NCI-H2196 (cell line): ENCODE measurements at regions not wholly inside any gene's neighbourhood (a gene's known extent, or its start where the extent isn't known, plus 50 kb on each side); places are given as distances from the start of the nearest gene placed in this dataset.

Experiments
- DNase-seq: peaks from one replicate; lab custom pipeline; 2025; ENCODE audit not compliant: unreplicated experiment; lab: John Stamatoyannopoulos, UW

GRCh38 chr6:41404182-41404845 is 68.9 kb downstream of the NCR2 start:
- DNase-seq, result no peak

DNA sequence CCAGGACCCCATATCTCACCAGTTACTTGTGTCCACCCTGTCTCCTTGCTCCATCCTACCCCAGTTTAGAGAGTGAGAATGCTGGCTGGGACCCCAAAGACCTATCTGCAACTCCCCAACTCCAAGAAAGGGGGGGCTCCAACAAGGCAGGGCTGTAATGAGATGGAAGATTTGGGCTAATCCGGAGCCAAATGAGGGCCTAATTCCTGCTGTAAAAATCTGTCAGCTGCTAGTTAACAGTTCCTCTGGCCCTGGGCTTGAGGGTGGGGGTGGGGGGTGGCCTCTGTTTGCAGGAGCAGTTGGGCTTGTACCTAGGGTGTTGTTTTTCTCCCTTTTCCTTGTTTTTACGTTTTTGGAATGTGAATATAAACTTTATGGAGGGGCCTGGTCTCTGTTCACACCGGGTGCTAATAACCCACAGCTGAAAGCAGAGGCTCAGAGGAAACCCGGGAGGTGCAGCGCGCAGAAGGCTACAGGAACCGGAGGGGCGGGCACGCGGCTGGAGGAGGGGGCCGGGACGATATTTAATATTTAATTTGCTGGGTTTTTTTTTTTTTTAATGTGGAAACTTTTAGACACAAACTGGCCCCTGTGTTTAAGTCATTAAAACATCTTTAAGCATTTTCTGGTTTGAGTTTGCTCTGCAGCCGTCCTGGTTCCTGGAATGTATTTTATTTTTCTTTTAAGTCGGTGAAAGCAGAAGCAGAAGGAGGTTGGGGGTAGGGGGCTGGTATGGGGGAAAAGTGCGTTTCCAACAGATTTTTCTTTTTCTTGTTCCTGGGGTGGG is 70.7 kb downstream of the NCR2 start:
- no peak for DNase-seq

- DNase-seq, result no peak
Measured at GRCh38 chr6:41406728-41407489, 71.5 kb downstream of the NCR2 start.

GRCh38 chr6:41408576-41408975 is 73.2 kb downstream of the NCR2 start:
- no peak for DNase-seq

DNA sequence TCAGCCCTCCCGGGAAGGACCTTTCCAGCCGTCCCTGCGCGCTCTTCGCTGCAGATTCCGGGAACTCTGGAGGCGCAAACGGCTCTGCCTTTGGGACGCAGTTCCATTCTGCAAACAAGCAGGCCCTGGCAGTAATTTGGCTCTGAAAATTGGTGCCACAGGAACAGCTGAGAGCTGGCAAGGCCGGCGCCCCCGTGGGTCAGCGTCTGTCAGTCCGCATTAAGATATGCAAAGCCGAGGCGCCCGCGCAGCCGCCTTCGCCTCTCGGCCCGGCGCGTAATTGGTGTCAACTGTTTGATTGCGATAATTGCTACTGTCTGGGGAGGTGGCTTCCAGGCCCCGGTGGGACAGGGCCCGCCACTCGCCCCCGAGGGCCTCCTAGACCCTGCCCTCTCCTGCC is 73.6 kb downstream of the NCR2 start:
- DNase-seq, result no peak

DNA sequence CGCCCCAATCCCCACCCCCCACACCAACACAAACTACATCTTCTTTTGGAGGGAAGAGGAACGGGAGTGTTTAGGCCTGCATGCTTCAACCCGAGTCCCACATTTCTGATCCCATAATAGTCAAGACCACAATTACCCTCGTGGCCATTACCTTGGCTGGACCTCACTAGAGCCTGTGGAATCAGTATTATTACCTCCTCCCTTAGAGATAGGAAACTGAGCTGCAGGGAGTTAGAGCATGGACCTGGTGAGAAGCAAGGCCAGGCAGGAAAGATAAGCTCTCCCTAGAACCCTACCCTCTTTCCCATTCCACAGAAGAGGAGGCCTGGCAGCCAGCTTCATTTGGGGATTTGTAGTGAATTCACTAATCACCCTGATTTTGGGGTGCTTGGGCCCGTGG is 74.1 kb downstream of the NCR2 start:
- DNase-seq, result no peak

GRCh38 chr6:41411961-41412360 is 76.6 kb downstream of the NCR2 start:
- no peak for DNase-seq

DNA sequence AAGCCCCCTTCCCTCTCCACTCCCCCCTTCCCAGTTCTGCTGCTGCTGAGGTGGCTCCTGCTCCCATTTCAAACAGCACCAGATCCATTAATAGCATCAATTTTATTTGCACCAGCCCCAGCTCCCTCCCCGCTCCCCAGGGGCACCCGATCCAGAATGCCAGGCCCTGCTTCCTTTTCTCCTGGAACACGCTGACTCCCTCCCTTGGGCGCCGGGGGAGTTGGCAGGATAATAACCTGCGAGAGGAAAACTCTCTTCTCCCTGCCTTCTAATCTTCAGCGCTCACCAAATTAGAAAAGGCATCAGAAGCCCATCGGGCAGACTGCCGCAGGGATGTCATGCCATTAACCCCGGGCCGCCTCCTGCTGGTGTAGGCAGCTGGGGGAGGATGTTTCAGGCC is 77.8 kb downstream of the NCR2 start:
- DNase-seq, result no peak

- no peak for DNase-seq
Measured at GRCh38 chr6:41416501-41416837, 81.1 kb downstream of the NCR2 start.

DNA sequence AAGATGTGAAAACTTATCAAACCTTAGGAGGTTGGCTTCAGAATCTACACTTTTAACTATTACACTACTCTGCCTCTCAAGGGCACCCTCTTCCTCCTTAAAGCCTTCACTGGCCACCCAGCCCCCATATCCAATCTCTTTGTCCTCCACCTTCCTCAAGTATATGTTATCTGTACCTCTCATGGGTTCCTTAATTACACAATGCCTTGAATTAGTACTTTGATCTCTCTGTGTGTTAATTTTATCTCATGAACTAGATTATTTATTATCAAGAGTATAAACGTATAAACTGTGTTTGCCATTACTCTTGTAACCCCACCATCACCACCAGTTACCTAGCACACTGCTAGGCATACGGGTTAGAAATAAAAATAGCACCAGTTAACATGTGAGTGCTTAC is 83.3 kb downstream of the NCR2 start:
- DNase-seq, result no peak

DNA sequence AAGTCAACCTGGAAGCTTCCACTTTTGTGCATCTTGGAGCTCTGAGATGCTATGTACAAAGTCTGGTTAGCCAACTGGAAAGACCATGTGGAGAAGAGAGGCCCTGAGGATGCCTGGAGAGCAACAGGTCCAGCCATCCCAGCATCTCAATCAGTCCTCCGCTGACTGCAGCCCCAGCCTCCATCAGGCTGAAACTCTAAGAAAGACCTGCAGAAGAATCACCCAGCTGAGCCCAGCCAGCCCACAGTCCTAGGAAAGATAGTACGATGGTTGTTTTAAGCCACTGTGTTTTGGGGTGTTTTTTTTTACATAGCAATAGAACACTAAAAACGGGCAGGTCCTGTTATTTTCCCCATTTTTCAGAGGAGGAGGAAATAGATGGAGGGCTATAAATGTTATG is 84.0 kb downstream of the NCR2 start:
- DNase-seq, result no peak

- no peak for DNase-seq
Measured at GRCh38 chr6:41420186-41420585, 84.8 kb downstream of the NCR2 start.

DNA sequence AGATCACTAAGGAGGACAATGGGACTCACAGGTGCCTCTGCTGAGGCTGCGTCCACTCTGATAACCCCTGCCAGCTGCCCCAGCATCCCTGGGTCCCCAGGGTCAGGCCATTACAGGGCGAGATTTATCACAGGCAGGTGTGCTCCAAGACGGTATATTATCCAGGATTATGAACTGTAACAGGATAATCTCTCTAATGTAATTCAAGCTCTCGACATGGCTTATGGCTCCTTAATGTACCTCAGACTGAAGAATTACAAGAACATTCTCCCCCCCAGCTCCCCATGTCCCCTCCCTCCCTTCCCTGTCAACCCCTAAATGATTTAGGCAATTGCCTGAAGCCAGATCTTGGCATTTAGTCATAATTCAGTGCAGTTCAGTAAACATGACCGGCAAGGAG is 86.8 kb downstream of the NCR2 start:
- DNase-seq, result no peak

- DNase-seq, result no peak
Measured at GRCh38 chr6:41423002-41423401, 87.6 kb downstream of the NCR2 start.

- DNase-seq, result peak; percentile 82
Measured at GRCh38 chr6:41424370-41425058, 89.1 kb downstream of the NCR2 start.

DNA sequence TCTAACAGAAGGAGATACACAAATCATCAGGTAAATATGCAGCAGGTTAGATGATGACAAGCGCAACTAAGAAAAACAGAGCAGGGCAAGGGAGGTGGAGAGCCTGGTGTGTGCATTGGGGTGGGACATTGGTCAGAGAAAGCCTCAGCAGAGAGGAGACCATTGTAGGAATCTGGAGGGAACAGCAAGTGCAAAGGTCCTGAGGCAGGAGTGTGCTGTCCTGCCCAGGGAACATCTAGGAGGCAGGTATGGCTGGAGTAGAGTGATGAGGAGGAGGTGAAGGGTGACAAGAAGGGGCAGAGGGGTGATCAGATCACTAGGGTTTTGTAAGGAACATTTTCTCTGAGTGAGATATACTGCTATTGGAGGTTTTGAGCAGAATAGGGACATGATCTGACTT is 90.1 kb downstream of the NCR2 start:
- no peak for DNase-seq

GRCh38 chr6:41426438-41426851 is 91.0 kb downstream of the NCR2 start:
- no peak for DNase-seq

- no peak for DNase-seq
Measured at GRCh38 chr6:41426888-41427641, 91.7 kb downstream of the NCR2 start.

DNA sequence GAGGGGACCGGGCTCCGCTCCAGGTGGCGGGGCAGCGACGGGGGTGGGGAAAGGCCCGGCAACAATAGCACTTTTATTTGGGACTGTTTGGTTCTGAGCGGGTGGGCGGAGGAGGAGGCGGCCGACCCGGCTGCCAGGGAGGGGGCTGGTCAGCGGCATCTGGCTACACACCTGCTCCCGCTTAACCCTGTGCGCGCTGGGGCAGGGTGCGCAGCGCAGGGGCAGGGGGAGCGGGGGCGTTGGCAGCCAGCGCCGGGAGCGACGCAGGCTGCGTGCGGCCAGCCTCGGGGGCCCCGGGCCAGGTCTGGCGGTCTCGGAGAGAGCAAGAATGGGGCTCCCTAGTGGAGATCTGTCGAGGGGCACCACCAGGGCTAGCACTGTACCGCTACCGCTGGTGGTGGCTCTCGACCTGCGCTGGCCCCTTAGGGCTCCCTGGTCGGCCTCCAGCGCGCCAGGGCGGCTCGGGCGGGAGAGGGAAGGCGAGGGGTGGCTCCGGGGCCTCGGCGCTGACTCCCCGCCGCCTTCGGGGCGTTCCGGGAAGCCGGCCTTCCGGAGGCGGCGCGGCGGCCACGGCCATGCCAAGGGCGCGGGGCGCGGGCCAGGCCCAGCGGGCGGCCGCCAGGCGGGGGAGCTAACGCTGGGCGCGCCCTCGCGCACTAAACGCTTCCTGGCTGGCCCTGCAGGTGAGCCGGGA is 92.4 kb downstream of the NCR2 start:
- peak; percentile 81 for DNase-seq

GRCh38 chr6:41428336-41428995 is 93.1 kb downstream of the NCR2 start:
- peak; percentile 74 for DNase-seq
